Mesendoderm (in vitro differentiated cells): ENCODE measurements at regions not wholly inside any gene's neighbourhood (a gene's known extent, or its start where the extent isn't known, plus 50 kb on each side); places are given as distances from the start of the nearest gene placed in this dataset.
"Not testable (repeated sequence)": the region's sequence is repeated elsewhere in the genome, so short reads cannot be mapped to it uniquely, and the experiment has no call there.

Experiments
- DNase-seq: peaks from one replicate; pipeline ENCODE4 v3.0.0; 2013
- H2AK5ac ChIP-seq: 2 replicates; pipeline ENCODE4 v1.6.1; 2013; ENCODE audit warnings: low read length, inconsistent platforms
- H2BK120ac ChIP-seq: 2 replicates; pipeline ENCODE4 v1.6.1; 2013; ENCODE audit warnings: low read depth, mild to moderate bottlenecking, low read length, moderate library complexity, mixed read lengths
- H2BK15ac ChIP-seq: replicated peaks from 2 replicates; pipeline ENCODE4 v1.6.1; 2013; ENCODE audit warnings: low read depth, mild to moderate bottlenecking, moderate library complexity
- H2BK5ac ChIP-seq: 2 replicates; pipeline ENCODE4 v1.6.1; 2013; ENCODE audit warnings: low read length, inconsistent platforms
- H3K18ac ChIP-seq: 2 replicates; pipeline ENCODE4 v1.6.1; 2013; ENCODE audit warnings: mild to moderate bottlenecking, low read length, mixed read lengths
- H3K23ac ChIP-seq: one replicate; pipeline ENCODE4 v1.6.1; 2013; ENCODE audit warnings: low read length
- H3K27ac ChIP-seq: 2 replicates; pipeline ENCODE4 v1.5.1; 2013; ENCODE audit warnings: low read depth, mild to moderate bottlenecking, inconsistent platforms, low read length, moderate library complexity
- H3K27me3 ChIP-seq: 2 replicates; pipeline ENCODE4 v1.6.1; 2013; ENCODE audit warnings: low read length, control low read depth, mild to moderate bottlenecking, inconsistent platforms; ENCODE audit not compliant: insufficient read depth, poor library complexity
- H3K36me3 ChIP-seq: 2 replicates; pipeline ENCODE4 v1.6.1; 2013; ENCODE audit warnings: low read length, inconsistent platforms; ENCODE audit not compliant: control insufficient read depth, insufficient read depth
- H3K4ac ChIP-seq: one replicate; pipeline ENCODE4 v1.6.1; 2013; ENCODE audit warnings: low read depth, mild to moderate bottlenecking, low read length, moderate library complexity
- H3K4me1 ChIP-seq: 2 replicates; pipeline ENCODE4 v1.6.1; 2013; ENCODE audit warnings: low read depth, low read length, inconsistent platforms; ENCODE audit not compliant: control insufficient read depth
- H3K4me2 ChIP-seq: 2 replicates; pipeline ENCODE4 v1.6.1; 2013; ENCODE audit warnings: low read length
- H3K4me3 ChIP-seq: 2 replicates; pipeline ENCODE4 v1.5.1; 2013; ENCODE audit warnings: mild to moderate bottlenecking, low read length
- H3K56ac ChIP-seq: one replicate; pipeline ENCODE4 v1.6.1; 2013; ENCODE audit warnings: low read length
- H3K79me1 ChIP-seq: 2 replicates; pipeline ENCODE4 v1.6.1; 2013; ENCODE audit warnings: low read length, inconsistent platforms
- H3K79me2 ChIP-seq: 2 replicates; pipeline ENCODE4 v1.6.1; 2013; ENCODE audit warnings: mild to moderate bottlenecking, low read length; ENCODE audit not compliant: control insufficient read depth, insufficient read depth
- H3K9ac ChIP-seq: 2 replicates; pipeline ENCODE4 v1.6.1; 2013; ENCODE audit warnings: low read length, inconsistent platforms
- H4K5ac ChIP-seq: one replicate; pipeline ENCODE4 v1.6.1; 2013; ENCODE audit warnings: low read length
- H4K8ac ChIP-seq: one replicate; pipeline ENCODE4 v1.6.1; 2013; ENCODE audit warnings: low read depth, mild to moderate bottlenecking, control low read depth, low read length, moderate library complexity
- WGBS: extraction: QIAGEN DNeasy Blood & Tissue Kit; methylation state at CpG from one replicate; pipeline ENCODE4 v1.1.7; 2013; ENCODE audit warnings: low lambda C conversion rate, missing lambda C conversion rate; ENCODE audit not compliant: insufficient coverage; ENCODE audit errors: extremely low coverage; 5-methylcytosine and 5-hydroxymethylcytosine counted together

- no peak overlapping the region for H3K23ac ChIP-seq
- H2BK5ac ChIP-seq, result no peak overlapping the region
- no peak overlapping the region for H3K27ac ChIP-seq
- no peak for DNase-seq
- no peak overlapping the region for H2BK15ac ChIP-seq
- no peaks in the 10 kb centered on the region for H3K36me3 ChIP-seq
- no peak overlapping the region for H3K4ac ChIP-seq
- H2BK120ac ChIP-seq, result no peak overlapping the region
- no peak overlapping the region for H3K56ac ChIP-seq
- H3K4me3 ChIP-seq, result no peak overlapping the region
- H3K79me1 ChIP-seq, result no peaks in the 10 kb centered on the region
- H3K4me1 ChIP-seq, result no peaks in the 10 kb centered on the region
- H4K8ac ChIP-seq, result no peak overlapping the region
- no peak overlapping the region for H3K18ac ChIP-seq
- H3K4me2 ChIP-seq, result no peak overlapping the region
- no peak overlapping the region for H4K5ac ChIP-seq
- no CpG with 5 or more reads among the region's 3 CpGs for WGBS
- no peak overlapping the region for H2AK5ac ChIP-seq
- H3K79me2 ChIP-seq, result no peaks in the 10 kb centered on the region
- no peaks in the 10 kb centered on the region for H3K27me3 ChIP-seq
- H3K9ac ChIP-seq, result no peak overlapping the region
Measured at GRCh38 chr16:13377143-13377542, 475.7 kb downstream of the SHISA9 start.

DNA sequence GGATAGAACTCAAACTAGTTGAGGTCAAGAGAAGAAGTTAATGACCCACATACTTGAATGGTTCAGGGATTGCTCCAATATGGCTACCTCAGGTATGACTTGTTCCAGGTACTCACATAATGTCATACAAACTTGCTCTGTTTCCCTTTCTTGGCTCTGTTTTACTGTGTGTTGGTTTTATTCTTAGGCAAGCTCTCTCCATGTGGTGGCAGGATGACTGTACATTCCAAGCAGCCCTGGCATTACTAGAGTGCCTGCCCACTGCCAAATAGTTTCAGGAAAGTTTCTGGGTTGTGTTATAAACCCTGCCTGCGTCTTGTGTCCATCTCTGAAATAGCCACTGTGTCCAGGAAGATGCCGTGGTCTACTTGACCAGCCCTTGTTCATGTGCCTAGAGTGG is 476.8 kb downstream of the SHISA9 start:
- no peaks in the 10 kb centered on the region for H3K27me3 ChIP-seq
- H2BK15ac ChIP-seq, result no peak overlapping the region
- no peaks in the 10 kb centered on the region for H3K36me3 ChIP-seq
- H3K18ac ChIP-seq, result no peak overlapping the region
- H2AK5ac ChIP-seq, result no peak overlapping the region
- no peaks in the 10 kb centered on the region for H3K4me1 ChIP-seq
- no peak overlapping the region for H3K4me2 ChIP-seq
- H3K79me1 ChIP-seq, result no peaks in the 10 kb centered on the region
- no peak overlapping the region for H3K23ac ChIP-seq
- H3K27ac ChIP-seq, result no peak overlapping the region
- H2BK5ac ChIP-seq, result no peak overlapping the region
- H3K56ac ChIP-seq, result no peak overlapping the region
- H4K8ac ChIP-seq, result no peak overlapping the region
- no peaks in the 10 kb centered on the region for H3K79me2 ChIP-seq
- WGBS, result no CpG with 5 or more reads among the region's 2 CpGs
- no peak overlapping the region for H4K5ac ChIP-seq
- H3K4ac ChIP-seq, result no peak overlapping the region
- H3K9ac ChIP-seq, result no peak overlapping the region
- DNase-seq, result no peak
- no peak overlapping the region for H2BK120ac ChIP-seq
- H3K4me3 ChIP-seq, result no peak overlapping the region

GRCh38 chr16:13379266-13379665 is 477.9 kb downstream of the SHISA9 start:
- Histone ChIP-seq H3K56ac (no peak overlapping the region), H3K4ac (no peak overlapping the region), H2AK5ac (no peak overlapping the region), H4K8ac (no peak overlapping the region), H3K36me3 (no peaks in the 10 kb centered on the region), H3K4me3 (no peak overlapping the region), H2BK15ac (no peak overlapping the region), H3K23ac (no peak overlapping the region), H3K79me1 (no peaks in the 10 kb centered on the region), H2BK120ac (no peak overlapping the region), H3K9ac (no peak overlapping the region), H3K27ac (no peak overlapping the region), H2BK5ac (no peak overlapping the region), H3K4me2 (no peak overlapping the region), H4K5ac (no peak overlapping the region), H3K27me3 (no peaks in the 10 kb centered on the region), H3K18ac (no peak overlapping the region), H3K4me1 (no peaks in the 10 kb centered on the region), H3K79me2 (no peaks in the 10 kb centered on the region)
- DNase-seq, result no peak
- no CpG with 5 or more reads among the region's 3 CpGs for WGBS

DNA sequence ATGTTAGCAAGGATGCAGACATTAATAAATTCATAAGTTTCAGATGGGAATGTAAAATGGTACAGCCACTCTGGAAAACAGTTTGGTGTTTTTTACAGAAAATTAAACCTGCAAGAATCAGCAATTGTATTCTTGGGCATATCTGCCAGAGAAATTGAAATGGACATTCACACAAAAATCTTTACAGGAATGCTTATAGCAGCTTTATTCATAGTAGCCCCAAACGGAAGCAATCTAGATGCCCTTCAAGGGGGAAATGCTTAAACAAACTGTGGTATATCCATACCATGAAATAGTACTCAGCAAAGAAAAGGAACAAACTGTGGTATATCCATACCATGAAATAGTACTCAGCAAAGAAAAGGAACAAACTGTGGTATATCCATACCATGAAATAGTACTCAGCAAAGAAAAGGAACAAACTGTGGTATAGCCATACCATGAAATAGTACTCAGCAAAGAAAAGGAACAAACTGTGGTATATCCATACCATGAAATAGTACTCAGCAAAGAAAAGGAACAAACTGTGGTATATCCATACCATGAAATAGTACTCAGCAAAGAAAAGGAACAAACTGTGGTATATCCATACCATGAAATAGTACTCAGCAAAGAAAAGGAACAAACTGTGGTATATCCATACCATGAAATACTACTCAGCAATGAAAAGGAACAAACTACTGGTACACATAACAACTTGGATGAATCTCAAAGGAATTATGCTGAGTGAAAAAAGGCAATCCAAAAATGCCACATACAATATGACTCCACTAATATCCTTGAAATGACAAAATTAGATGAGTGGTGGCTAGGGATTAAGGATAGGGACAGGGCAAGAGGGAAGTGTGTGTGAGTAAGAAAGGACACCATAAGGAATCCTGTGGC is 484.0 kb downstream of the SHISA9 start:
- not testable (repeated sequence) for H3K23ac ChIP-seq, H2BK120ac ChIP-seq, H2AK5ac ChIP-seq, H2BK15ac ChIP-seq, H3K79me2 ChIP-seq, H3K4ac ChIP-seq, H4K8ac ChIP-seq, DNase-seq, H3K27me3 ChIP-seq, H3K4me2 ChIP-seq, H4K5ac ChIP-seq, H2BK5ac ChIP-seq, H3K27ac ChIP-seq, H3K9ac ChIP-seq, H3K79me1 ChIP-seq, H3K4me1 ChIP-seq, H3K18ac ChIP-seq, H3K36me3 ChIP-seq, H3K56ac ChIP-seq
- peak overlapping the region; percentile 1 for H3K4me3 ChIP-seq
- WGBS, result no CpG with 5 or more reads among the region's 1 CpG

DNA sequence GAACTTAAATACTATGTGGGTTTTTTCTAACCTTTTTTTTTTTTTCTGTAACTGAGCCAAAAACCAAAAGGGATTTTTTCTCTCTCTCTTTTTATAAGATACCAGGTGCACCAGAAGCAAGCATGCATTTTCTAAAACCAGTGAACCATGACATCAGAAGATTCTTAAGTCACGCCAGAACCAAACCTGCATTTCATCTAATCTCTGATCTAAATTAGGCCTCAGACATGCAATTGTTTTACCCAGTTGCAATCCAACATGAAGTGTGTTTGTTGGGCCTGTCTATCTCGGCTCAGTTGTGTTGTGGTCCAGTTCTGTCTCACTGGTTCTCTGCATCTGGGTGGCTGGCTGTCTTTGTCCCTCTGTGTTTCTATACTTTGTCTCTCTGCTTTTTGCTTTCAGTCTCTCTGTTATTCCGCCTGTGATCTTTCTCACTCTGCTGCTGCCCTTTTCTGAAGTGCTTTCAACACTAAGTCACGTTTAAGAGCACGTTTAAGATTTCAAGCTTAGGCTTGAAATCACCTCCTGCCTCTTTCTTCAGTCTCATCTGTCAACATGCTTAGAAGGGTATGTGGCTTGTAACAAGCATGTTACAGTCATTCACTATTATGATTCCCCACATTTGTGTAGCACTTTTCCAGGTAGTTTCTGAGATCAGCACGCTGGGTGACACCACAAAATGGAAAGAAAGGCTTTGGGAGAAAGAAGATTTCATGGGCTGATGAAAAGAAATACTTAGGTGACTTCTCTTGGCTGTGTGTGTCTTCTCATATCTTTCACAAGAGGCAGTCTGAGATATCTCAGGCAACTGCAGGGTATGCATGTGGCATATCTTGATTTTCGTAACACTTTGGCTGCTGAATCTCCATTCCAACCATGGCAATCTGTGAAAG is 488.9 kb downstream of the SHISA9 start:
- Histone ChIP-seq H4K5ac (no peak overlapping the region), H2BK15ac (no peak overlapping the region), H4K8ac (no peak overlapping the region), H3K79me2 (no peaks in the 10 kb centered on the region), H3K23ac (no peak overlapping the region), H3K79me1 (no peaks in the 10 kb centered on the region), H3K4ac (no peak overlapping the region), H3K4me2 (no peak overlapping the region), H2AK5ac (no peak overlapping the region), H3K27ac (no peak overlapping the region), H3K36me3 (no peaks in the 10 kb centered on the region), H3K4me3 (no peak overlapping the region), H3K4me1 (peaks cover 12% of the 10 kb centered on the region), H2BK5ac (no peak overlapping the region), H2BK120ac (no peak overlapping the region), H3K9ac (peak overlapping the region; percentile 2), H3K56ac (peak overlapping the region; percentile 44), H3K18ac (no peak overlapping the region), H3K27me3 (no peaks in the 10 kb centered on the region)
- WGBS, result no CpG with 5 or more reads among the region's 7 CpGs
- DNase-seq, result peak; percentile 54
